ENCODE measurements at regions not wholly inside any gene's neighbourhood (a gene's known extent, or its start where the extent isn't known, plus 50 kb on each side); places are given as distances from the start of the nearest gene placed in this dataset.

GRCh38 chr10:128461991-128462390 is 335.8 kb upstream of the MKI67 start:
- Histone ChIP-seq H3K27me3 (ENCODE audit: insufficient read depth in 3 of 3, low read length in 2 of 3) (peaks cover 0 to 17% (median 2%) of the 10 kb centered on the region in 3 donors), H3K27ac (no peak overlapping the region), H3K9me3 (no peaks in the 10 kb centered on the region), H3K4me3 (no peak overlapping the region), H3K36me3 (ENCODE audit: insufficient read depth in 1 of 2, low read depth in 1 of 2) (no peaks in the 10 kb centered on the region), H3K4me1 (no peaks in the 10 kb centered on the region)
- intact Hi-C loops (cut with DNase I) = no loop called here
- no peak for TF ChIP-seq CTCF (IDR thresholded peaks at IDR 0.05)
- 67 to 81% (median 72%) methylated on average over 6 of the region's 6 CpGs for WGBS, 3 donors
- ATAC-seq (no peak), DNase-seq (no peak)

- Histone ChIP-seq H3K9me3 (no peaks in the 10 kb centered on the region), H3K4me1 (no peaks in the 10 kb centered on the region), H3K4me3 (no peak overlapping the region), H3K27ac (no peak overlapping the region), H3K27me3 (ENCODE audit: insufficient read depth in 3 of 3, low read length in 2 of 3) (peaks cover 0 to 17% (median 2%) of the 10 kb centered on the region in 3 donors), H3K36me3 (ENCODE audit: insufficient read depth in 1 of 2, low read depth in 1 of 2) (no peaks in the 10 kb centered on the region)
- no peak for TF ChIP-seq CTCF (IDR thresholded peaks at IDR 0.05)
- 33 to 47% (median 33%) methylated on average over 7 of the region's 7 CpGs for WGBS, 3 donors
- ATAC-seq = no peak
- no peak for DNase-seq
- intact Hi-C loops (cut with DNase I) = no loop called here
Measured at GRCh38 chr10:128462844-128463243, 336.6 kb upstream of the MKI67 start.

- Histone ChIP-seq H3K27ac (no peak overlapping the region), H3K9me3 (no peaks in the 10 kb centered on the region), H3K4me1 (no peaks in the 10 kb centered on the region), H3K27me3 (ENCODE audit: insufficient read depth in 3 of 3, low read length in 2 of 3) (peaks cover 0 to 21% (median 2%) of the 10 kb centered on the region in 3 donors), H3K4me3 (no peak overlapping the region), H3K36me3 (ENCODE audit: insufficient read depth in 1 of 2, low read depth in 1 of 2) (no peaks in the 10 kb centered on the region)
- intact Hi-C loops (cut with DNase I) = no loop called here
- ATAC-seq = peak in 1 of 4 donors; percentile 53
- TF ChIP-seq CTCF (IDR thresholded peaks at IDR 0.05) = no peak
- 76 to 94% (median 87%) methylated on average over 4 of the region's 4 CpGs for WGBS, 3 donors
- no peak for DNase-seq
Measured at GRCh38 chr10:128463991-128464760, 338.0 kb upstream of the MKI67 start.

- Histone ChIP-seq H3K4me1 (no peaks in the 10 kb centered on the region), H3K4me3 (no peak overlapping the region), H3K27me3 (ENCODE audit: insufficient read depth in 3 of 3, low read length in 2 of 3) (peaks cover 0 to 34% (median 6%) of the 10 kb centered on the region in 3 donors), H3K36me3 (ENCODE audit: insufficient read depth in 1 of 2, low read depth in 1 of 2) (no peaks in the 10 kb centered on the region), H3K9me3 (no peaks in the 10 kb centered on the region), H3K27ac (no peak overlapping the region)
- intact Hi-C loops (cut with DNase I) = no loop called here
- no peak for TF ChIP-seq CTCF (IDR thresholded peaks at IDR 0.05)
- WGBS, 3 donors = 85 to 88% (median 88%) methylated on average over 11 of the region's 11 CpGs
- DNase-seq (no peak), ATAC-seq (no peak)
Measured at GRCh38 chr10:128465697-128466096, 339.5 kb upstream of the MKI67 start.
